Erythroblast (primary cell): ENCODE measurements at regions not wholly inside any gene's neighbourhood (a gene's known extent, or its start where the extent isn't known, plus 50 kb on each side); places are given as distances from the start of the nearest gene placed in this dataset.
A peak's percentile ranks its signal among the peaks of the same experiment; 100 is the strongest.
"Not testable (repeated sequence)": the region's sequence is repeated elsewhere in the genome, so short reads cannot be mapped to it uniquely, and the experiment has no call there.

ENCODE experiments used
- DNase-seq, 2 experiments: peaks; one replicate each; lab custom pipeline; 2025; lab: John Stamatoyannopoulos, UW
- GATA1 ChIP-seq: IDR thresholded peaks from 2 replicates; pipeline ENCODE4 v1.6.1; 2011; ENCODE audit warnings: low read depth, mild to moderate bottlenecking, control low read depth, low read length, moderate library complexity
- POLR2A ChIP-seq: IDR thresholded peaks from 2 replicates; pipeline ENCODE4 v1.6.1; 2011; ENCODE audit warnings: mild to moderate bottlenecking, low read length

- DNase-seq: no peak
- no peak for TF ChIP-seq POLR2A
- no peak for TF ChIP-seq GATA1
Observed at GRCh38 chr7:92910976-92911375, 74.6 kb upstream of the CDK6 start.

- TF ChIP-seq GATA1 (no peak), POLR2A (no peak)
- DNase-seq: no peak
Observed at GRCh38 chr7:92909686-92910475, 73.5 kb upstream of the CDK6 start.

DNA sequence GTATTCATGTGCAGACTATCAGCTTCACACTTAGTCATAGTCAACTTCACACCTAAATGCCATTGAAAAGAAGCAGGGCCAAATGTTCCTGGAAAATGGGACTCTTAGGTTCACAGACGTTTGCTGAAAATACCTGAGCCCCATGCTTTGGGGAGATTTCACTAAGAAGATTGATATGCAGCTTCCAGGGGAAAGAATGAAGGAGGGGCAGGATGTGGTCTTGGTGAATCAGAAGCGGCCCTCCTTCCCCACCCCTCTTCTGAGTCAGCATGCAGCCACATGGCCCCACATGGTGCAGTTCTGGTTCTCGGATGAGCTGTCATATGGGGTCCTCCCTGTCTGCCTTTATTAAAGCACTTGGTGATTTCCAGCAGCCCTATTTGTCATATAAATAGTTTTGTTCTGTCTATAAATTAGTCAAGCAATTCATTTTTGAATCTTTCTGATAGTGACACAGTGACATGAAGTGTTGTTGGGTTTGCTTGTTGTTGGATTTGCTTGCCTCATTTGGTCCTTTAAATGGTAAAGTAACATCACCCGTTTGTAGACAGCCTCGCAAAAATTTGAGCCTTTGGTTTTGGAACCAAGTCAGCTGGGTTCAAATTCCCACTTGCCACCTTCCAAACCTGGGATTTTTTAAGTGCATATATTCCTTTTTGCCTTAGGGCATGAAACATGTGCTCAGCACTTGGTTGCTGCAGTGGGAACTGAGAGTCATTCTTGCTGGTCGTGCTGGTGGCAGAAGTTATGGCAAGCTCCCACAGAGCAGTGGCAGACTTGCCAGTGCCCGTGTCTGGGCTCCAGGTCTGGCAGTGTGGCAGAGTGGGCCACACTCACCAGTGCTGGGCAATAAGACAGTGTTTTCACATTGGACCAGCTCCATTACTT lies 68.1 kb upstream of the CDK6 start:
- TF ChIP-seq POLR2A: no peak
- no peak for TF ChIP-seq GATA1
- peak in 1 of 2 experiments; percentile 2 for DNase-seq

DNA sequence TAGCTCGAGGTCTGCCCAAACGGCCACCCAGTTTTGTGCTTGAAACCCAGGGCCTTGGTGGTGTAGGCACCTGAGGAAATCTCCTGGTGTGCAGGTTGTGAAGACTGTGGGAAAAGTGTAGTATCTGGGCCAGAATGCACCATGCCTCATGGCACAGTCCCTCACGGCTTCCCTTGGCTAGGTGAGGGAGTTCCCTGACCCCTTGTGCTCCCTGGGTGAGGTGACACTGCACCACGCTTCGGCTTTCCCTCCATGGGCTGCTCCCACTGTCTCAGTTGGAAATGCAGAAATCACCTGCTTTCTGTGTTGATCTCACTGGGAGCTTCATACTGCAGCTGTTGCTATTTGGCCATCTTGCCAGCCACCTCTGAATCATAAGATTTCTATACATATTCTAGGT lies 62.4 kb upstream of the CDK6 start:
- no peak for DNase-seq
- no peak for TF ChIP-seq POLR2A
- TF ChIP-seq GATA1: no peak

DNA sequence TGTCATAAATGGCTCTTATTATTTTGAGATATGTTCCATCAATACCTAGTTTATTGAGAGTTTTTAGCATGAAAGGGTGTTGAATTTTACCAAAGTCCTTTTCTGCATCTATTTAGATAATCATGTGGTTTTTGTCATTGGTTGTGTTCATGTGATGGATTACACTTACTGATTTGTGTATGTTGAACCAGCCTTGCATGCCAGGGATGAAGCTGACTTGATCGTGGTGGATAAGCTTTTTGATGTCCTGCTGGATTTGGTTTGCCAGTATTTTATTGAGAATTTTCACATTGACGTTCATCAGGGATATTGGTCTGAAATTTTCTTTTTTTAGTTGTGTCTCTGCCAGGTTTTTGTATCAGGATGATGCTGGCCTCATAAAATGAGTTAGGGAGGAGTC lies 58.5 kb upstream of the CDK6 start:
- not testable (repeated sequence) for DNase-seq

DNA sequence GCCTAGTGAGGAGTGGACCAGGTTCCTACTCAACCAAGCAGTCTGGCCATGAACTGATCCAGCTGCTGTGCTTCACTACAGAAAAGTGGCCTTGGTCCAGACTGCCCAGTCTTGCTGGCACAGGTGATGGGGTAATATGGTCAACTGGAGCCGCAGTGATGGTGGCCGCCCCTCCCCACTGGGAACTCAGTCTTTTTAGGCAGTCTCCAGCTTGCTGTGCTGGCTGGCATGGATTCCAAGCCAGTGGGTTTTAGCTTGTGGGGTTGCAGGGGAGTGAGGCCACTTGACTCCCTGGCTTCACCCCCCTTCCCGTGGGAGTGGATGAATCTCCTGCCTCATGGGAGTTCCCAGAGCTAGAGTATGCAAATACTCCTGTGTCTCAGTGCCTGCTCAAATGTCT lies 52.7 kb upstream of the CDK6 start:
- no peak for DNase-seq
- no peak for TF ChIP-seq GATA1
- no peak for TF ChIP-seq POLR2A
